Loucy (cell line): ENCODE measurements at regions not wholly inside any gene's neighbourhood (a gene's known extent, or its start where the extent isn't known, plus 50 kb on each side); places are given as distances from the start of the nearest gene placed in this dataset.

Source experiments
- H2AFZ ChIP-seq: fragments of 200-600 bp; sonication (generic); 2 replicates; pipeline ENCODE4 v1.6.0; 2016; ENCODE audit warnings: antibody characterized with exemption, mild to moderate bottlenecking, low read length, moderate library complexity
- H3F3A ChIP-seq: fragments of 200-600 bp; 2 replicates; pipeline ENCODE4 v1.6.0; 2016; ENCODE audit warnings: antibody characterized with exemption, low read depth, mild to moderate bottlenecking
- H3K27me3 ChIP-seq: fragments of 200-600 bp; sonication (generic); 2 replicates; pipeline ENCODE4 v1.6.1; 2014; ENCODE audit warnings: low read length, mild to moderate bottlenecking; ENCODE audit not compliant: insufficient read depth, poor library complexity, severe bottlenecking
- H3K36me3 ChIP-seq: fragments of 200-600 bp; sonication (generic); 2 replicates; pipeline ENCODE4 v1.6.1; 2016; ENCODE audit warnings: low read length; ENCODE audit not compliant: insufficient read depth
- H3K4me1 ChIP-seq: fragments of 200-600 bp; sonication (generic); 2 replicates; pipeline ENCODE4 v1.5.1; 2014; ENCODE audit warnings: low read length, mild to moderate bottlenecking; ENCODE audit not compliant: insufficient read depth, poor library complexity, severe bottlenecking
- H3K4me2 ChIP-seq: fragments of 200-600 bp; sonication (generic); 2 replicates; pipeline ENCODE4 v1.6.0; 2014; ENCODE audit warnings: antibody characterized with exemption, low read length, low read depth, mild to moderate bottlenecking; ENCODE audit not compliant: poor library complexity, severe bottlenecking
- H3K4me3 ChIP-seq: fragments of 200-600 bp; sonication (generic); 2 replicates; pipeline ENCODE4 v1.5.1; 2014; ENCODE audit warnings: low read length, mild to moderate bottlenecking, mixed read lengths; ENCODE audit not compliant: poor library complexity, severe bottlenecking
- H3K79me2 ChIP-seq: fragments of 200-600 bp; sonication (generic); 2 replicates; pipeline ENCODE4 v1.6.1; 2014; ENCODE audit warnings: low read length; ENCODE audit not compliant: insufficient read depth
- H3K9ac ChIP-seq: fragments of 200-600 bp; sonication (generic); 2 replicates; pipeline ENCODE4 v1.6.0; 2014; ENCODE audit warnings: mild to moderate bottlenecking, low read depth, low read length, moderate library complexity; ENCODE audit not compliant: poor library complexity, severe bottlenecking
- H3K9me2 ChIP-seq: fragments of 200-600 bp; sonication (generic); replicated peaks from 2 replicates; pipeline ENCODE4 v1.6.1; 2016; ENCODE audit warnings: low read depth, low read length, mixed read lengths
- H3K9me3 ChIP-seq: fragments of 200-600 bp; sonication (generic); 2 replicates; pipeline ENCODE4 v1.6.1; 2014; ENCODE audit warnings: mild to moderate bottlenecking, antibody characterized with exemption, low read length, low read depth; ENCODE audit not compliant: insufficient read depth
- H4K20me1 ChIP-seq: fragments of 200-600 bp; sonication (generic); 2 replicates; pipeline ENCODE4 v1.6.0; 2014; ENCODE audit warnings: antibody characterized with exemption, low read length, mild to moderate bottlenecking; ENCODE audit not compliant: insufficient read depth, poor library complexity, severe bottlenecking
- CTCF ChIP-seq: fragments of 200-600 bp; sonication (generic); conservative IDR thresholded peaks from 2 replicates; pipeline ENCODE4 v1.5.1; 2014; ENCODE audit warnings: mild to moderate bottlenecking, antibody characterized with exemption, low read length
- EZH2phosphoT487 ChIP-seq: fragments of 200-600 bp; IDR thresholded peaks from 2 replicates; pipeline ENCODE4 v1.6.1; 2018; ENCODE audit warnings: antibody characterized with exemption, mild to moderate bottlenecking, moderate library complexity, borderline replicate concordance

GRCh38 chr3:22923711-22924110, 279.4 kb upstream of the UBE2E2 start:
- Histone ChIP-seq H3K9me3 (no peaks in the 10 kb centered on the region), H3K4me2 (no peak overlapping the region), H3K79me2 (no peaks in the 10 kb centered on the region), H3K9me2 (no peaks in the 10 kb centered on the region), H3K4me1 (no peaks in the 10 kb centered on the region), H3K27me3 (no peaks in the 10 kb centered on the region), H2AFZ (no peak overlapping the region), H4K20me1 (no peaks in the 10 kb centered on the region), H3K4me3 (no peak overlapping the region), H3K36me3 (no peaks in the 10 kb centered on the region), H3F3A (no peaks in the 10 kb centered on the region), H3K9ac (no peak overlapping the region)
- no peak for TF ChIP-seq EZH2phosphoT487
- TF ChIP-seq CTCF, result no peak

- Histone ChIP-seq H3K9me2 (no peaks in the 10 kb centered on the region), H3K4me2 (no peak overlapping the region), H3K4me1 (no peaks in the 10 kb centered on the region), H3K79me2 (no peaks in the 10 kb centered on the region), H3K4me3 (no peak overlapping the region), H3K27me3 (no peaks in the 10 kb centered on the region), H4K20me1 (no peaks in the 10 kb centered on the region), H3K36me3 (no peaks in the 10 kb centered on the region), H2AFZ (no peak overlapping the region), H3K9ac (no peak overlapping the region), H3F3A (no peaks in the 10 kb centered on the region), H3K9me3 (no peaks in the 10 kb centered on the region)
- TF ChIP-seq CTCF (no peak), EZH2phosphoT487 (no peak)
Measured at GRCh38 chr3:22928216-22929110, 274.7 kb upstream of the UBE2E2 start.

GRCh38 chr3:22933051-22933840, 269.9 kb upstream of the UBE2E2 start:
- H3K4me1 ChIP-seq, result no peaks in the 10 kb centered on the region
- H3K4me3 ChIP-seq, result no peak overlapping the region
- no peak overlapping the region for H2AFZ ChIP-seq
- H3K27me3 ChIP-seq, result no peaks in the 10 kb centered on the region
- H3K9me2 ChIP-seq, result no peaks in the 10 kb centered on the region
- no peak for TF ChIP-seq CTCF
- no peak for TF ChIP-seq EZH2phosphoT487
- no peak overlapping the region for H3K4me2 ChIP-seq
- H3K9me3 ChIP-seq, result no peaks in the 10 kb centered on the region
- H3K79me2 ChIP-seq, result no peaks in the 10 kb centered on the region
- no peaks in the 10 kb centered on the region for H3K36me3 ChIP-seq
- no peaks in the 10 kb centered on the region for H4K20me1 ChIP-seq
- no peaks in the 10 kb centered on the region for H3F3A ChIP-seq
- no peak overlapping the region for H3K9ac ChIP-seq
